Stomach (tissue), 4 donors: ENCODE measurements at regions not wholly inside any gene's neighbourhood (a gene's known extent, or its start where the extent isn't known, plus 50 kb on each side); places are given as distances from the start of the nearest gene placed in this dataset.

Source experiments
- CTCF ChIP-seq, 7 experiments: fragments of 450-650 bp in 4 of 7; fragments of 200-600 bp in 3 of 7; sonication (generic) in 3 of 7; IDR thresholded peaks; one replicate each; pipeline ENCODE4 v1.5.1; 2016 to 2019; ENCODE audit warnings: antibody characterized with exemption in 7 of 7, control low read depth in 2 of 7, mild to moderate bottlenecking in 1 of 7
- POLR2A ChIP-seq, 4 donors: fragments of 450-650 bp; IDR thresholded peaks; one replicate each; pipeline ENCODE4 v1.6.1; 2016; ENCODE audit warnings: antibody characterized with exemption in 4 of 4, control low read depth in 2 of 4, mild to moderate bottlenecking in 1 of 4, moderate library complexity in 1 of 4

GRCh38 chr4:165606465-165607205 is 227.8 kb downstream of the CPE start:
- TF ChIP-seq CTCF (IDR thresholded peaks at IDR 0.05) = no peak
- no peak for TF ChIP-seq POLR2A (IDR thresholded peaks at IDR 0.05)
